Endothelial cell of umbilical vein (primary cell): ENCODE measurements at regions not wholly inside any gene's neighbourhood (a gene's known extent, or its start where the extent isn't known, plus 50 kb on each side); places are given as distances from the start of the nearest gene placed in this dataset.

Experiments
- BruUV-seq: library from RNA; stranded (reverse); fragments of 400-500 nt; replicated peaks from 2 replicates; lab custom pipeline; 2021; lab: Mats Ljungman, UMichigan
- CTCF ChIA-PET: fragments of 300-600, 350-600 bp; sonication (Branson Sonifier 250); formaldehyde crosslinking; loops from one replicate; lab custom pipeline; 2021; ENCODE audit warnings: antibody characterized with exemption, inconsistent platforms; lab: Charles Lee
- POLR2A ChIA-PET: fragments of 300-600, 350-600 bp; sonication (Branson Sonifier 250); formaldehyde crosslinking; loops from one replicate; lab custom pipeline; 2021; ENCODE audit warnings: antibody characterized with exemption, inconsistent platforms; lab: Charles Lee
- DNase-seq: peaks from one replicate; pipeline ENCODE4 v3.0.0-alpha.2; 2011; ENCODE audit warnings: low read depth, low spot score
- FAIRE-seq: peaks from 2 replicates; lab custom pipeline; 2011; peaks lifted over from hg19 to GRCh38; lab: Jason Lieb, UNC
- H2AFZ ChIP-seq: 2 replicates; pipeline ENCODE4 v1.6.0; 2012; ENCODE audit warnings: low read depth, low read length, control low read depth, inconsistent platforms
- H3K27ac ChIP-seq: 2 replicates; pipeline ENCODE4 v1.5.1; 2011; ENCODE audit warnings: low read depth, mild to moderate bottlenecking, control low read depth, low read length, moderate library complexity; ENCODE audit not compliant: insufficient read depth
- H3K27me3 ChIP-seq, 2 experiments: 2 replicates each; pipeline versions ENCODE4 v1.6.0 to v1.6.1; 2011; ENCODE audit warnings: low read length in 2 of 2, mixed read lengths in 1 of 2; ENCODE audit not compliant: control insufficient read depth in 2 of 2, insufficient read depth in 2 of 2
- H3K36me3 ChIP-seq, 2 experiments: 2 replicates in 1 of 2; 3 replicates in 1 of 2; pipeline ENCODE4 v1.5.1; 2011; ENCODE audit warnings: low read length in 2 of 2, mild to moderate bottlenecking in 1 of 2, moderate library complexity in 1 of 2; ENCODE audit not compliant: control insufficient read depth in 2 of 2, insufficient read depth in 2 of 2; ENCODE audit errors: extremely low read depth in 1 of 2
- H3K4me1 ChIP-seq: 3 replicates; pipeline ENCODE4 v1.5.1; 2011; ENCODE audit warnings: mild to moderate bottlenecking, low read length; ENCODE audit not compliant: control insufficient read depth, insufficient read depth; ENCODE audit errors: extremely low read depth
- H3K4me2 ChIP-seq: 2 replicates; pipeline ENCODE4 v1.6.1; 2011; ENCODE audit warnings: low read length, control low read depth, mixed read lengths; ENCODE audit not compliant: insufficient read depth
- H3K4me3 ChIP-seq, 3 experiments: fragments of 200-600 bp in 1 of 3; sonication (generic), shearing (Covaris generic) in 1 of 3; replicated peaks in 1 of 3; 2 replicates each; pipeline ENCODE4 v1.5.1; 2011 to 2016; ENCODE audit warnings: control low read depth in 3 of 3, low read length in 3 of 3, mild to moderate bottlenecking in 2 of 3, inconsistent platforms in 1 of 3, low read depth in 1 of 3, moderate library complexity in 1 of 3; ENCODE audit not compliant: insufficient read depth in 1 of 3
- H3K79me2 ChIP-seq: 2 replicates; pipeline ENCODE4 v1.6.0; 2012; ENCODE audit warnings: low read length, inconsistent platforms; ENCODE audit not compliant: control insufficient read depth, insufficient read depth
- H3K9ac ChIP-seq: replicated peaks from 2 replicates; pipeline ENCODE3; 2011; ENCODE audit warnings: low read length, control low read depth; ENCODE audit not compliant: insufficient read depth; ENCODE audit errors: extremely low read depth
- H3K9me1 ChIP-seq: replicated peaks from 3 replicates; pipeline ENCODE4 v1.6.0; 2011; ENCODE audit warnings: mild to moderate bottlenecking, low read length; ENCODE audit not compliant: control insufficient read depth, insufficient read depth; ENCODE audit errors: extremely low read depth
- H3K9me3 ChIP-seq: replicated peaks from 2 replicates; pipeline ENCODE4 v1.5.1; 2012; ENCODE audit warnings: low read length, inconsistent platforms; ENCODE audit not compliant: control insufficient read depth, insufficient read depth
- H4K20me1 ChIP-seq: replicated peaks from 2 replicates; pipeline ENCODE3; 2011; ENCODE audit warnings: mild to moderate bottlenecking, low read length; ENCODE audit not compliant: control insufficient read depth, insufficient read depth; ENCODE audit errors: extremely low read depth
- CTCF ChIP-seq, 2 donors: IDR thresholded peaks; 1 replicate in 1 of 2; 2 replicates in 1 of 2; pipeline ENCODE4 v1.5.1; 2011; ENCODE audit warnings: low read length in 2 of 2, mild to moderate bottlenecking in 2 of 2, moderate library complexity in 2 of 2, control low read depth in 1 of 2, inconsistent platforms in 1 of 2, low read depth in 1 of 2; ENCODE audit not compliant: insufficient read depth in 1 of 2; ENCODE audit errors: extremely low read depth in 1 of 2
- EZH2 ChIP-seq: IDR thresholded peaks from 2 replicates; pipeline ENCODE4 v1.6.1; 2012; ENCODE audit warnings: borderline replicate concordance, low read depth, mild to moderate bottlenecking, moderate library complexity, low read length, inconsistent platforms; ENCODE audit not compliant: severe bottlenecking
- JUN ChIP-seq: IDR thresholded peaks from 2 replicates; pipeline ENCODE4 v1.6.1; 2011; ENCODE audit warnings: borderline replicate concordance, low read depth; ENCODE audit not compliant: insufficient read length, insufficient read depth
- MAX ChIP-seq: IDR thresholded peaks from 2 replicates; pipeline ENCODE4 v1.6.1; 2011; ENCODE audit not compliant: insufficient read depth, insufficient read length
- POLR2A ChIP-seq: IDR thresholded peaks from 2 replicates; pipeline ENCODE4 v1.6.1; 2012; ENCODE audit warnings: low read depth, mild to moderate bottlenecking, control low read depth, low read length
- POLR2AphosphoS5 ChIP-seq: IDR thresholded peaks from 2 replicates; pipeline ENCODE4 v1.6.1; 2012; ENCODE audit warnings: low read depth, mild to moderate bottlenecking, control low read depth, low read length, moderate library complexity; ENCODE audit not compliant: insufficient read depth
- dilution Hi-C: fragments of 300-500 bp; cut with MboI; formaldehyde crosslinking; loops from one replicate; pipeline ENCODE4 v1.15.0; 2019; ENCODE audit warnings: low sequenced_read_pairs; ENCODE audit not compliant: extremely low pct_ligation_motif_present
- intact Hi-C: fragments of 100-400 bp; cut with micrococcal nuclease; formaldehyde crosslinking; loops from one replicate; pipeline ENCODE4 v1.10.0; 2022

GRCh38 chr17:73901661-73902415 is 257.6 kb upstream of the SDK2 start:
- ChIA-PET POLR2A (no interaction called here), CTCF (interaction anchor here (0.6 kb wide), 1 partner anchor 126 kb away, joined by 4 read pairs; no protein-coding TSS in a partner anchor)
- FAIRE-seq: no peak
- Histone ChIP-seq H4K20me1 (no peaks in the 10 kb centered on the region), H3K79me2 (no peaks in the 10 kb centered on the region), H3K36me3 (no peaks in the 10 kb centered on the region), H3K4me3 (no peak overlapping the region), H3K9ac (no peak overlapping the region), H3K4me2 (no peak overlapping the region), H3K27ac (no peak overlapping the region), H3K9me3 (no peaks in the 10 kb centered on the region), H3K27me3 (no peaks in the 10 kb centered on the region), H3K4me1 (no peaks in the 10 kb centered on the region), H3K9me1 (no peaks in the 10 kb centered on the region), H2AFZ (no peak overlapping the region)
- no peak for TF ChIP-seq JUN
- TF ChIP-seq POLR2A: no peak
- TF ChIP-seq EZH2: no peak
- TF ChIP-seq MAX: no peak
- no peak for TF ChIP-seq CTCF (IDR thresholded peaks at IDR 0.05; ENCODE audit: extremely low read depth in 1 of 2, insufficient read depth in 1 of 2, low read depth in 1 of 2, low read length in 2 of 2)
- no peak for TF ChIP-seq POLR2AphosphoS5
- intact Hi-C loops: no loop called here
- BruUV-seq: no TSS peak
- no peak for DNase-seq
- dilution Hi-C loops: no loop called here
